Limb (tissue), 2 donors: ENCODE measurements at regions not wholly inside any gene's neighbourhood (a gene's known extent, or its start where the extent isn't known, plus 50 kb on each side); places are given as distances from the start of the nearest gene placed in this dataset.

ENCODE experiments used
- DNase-seq, 2 donors: peaks; one replicate each; pipeline ENCODE4 v3.0.0-alpha.2; 2016; ENCODE audit errors: extremely low spot score in 2 of 2

GRCh38 chr5:153099328-153099727 lies 391.1 kb upstream of the GRIA1 start:
- DNase-seq, result no peak

GRCh38 chr5:153101235-153102180 lies 389.0 kb upstream of the GRIA1 start:
- DNase-seq, result no peak

GRCh38 chr5:153116916-153117315 lies 373.6 kb upstream of the GRIA1 start:
- DNase-seq, result no peak

GRCh38 chr5:153118018-153118417 lies 372.5 kb upstream of the GRIA1 start:
- no peak for DNase-seq

- no peak for DNase-seq
Observed at GRCh38 chr5:153122403-153122802, 368.1 kb upstream of the GRIA1 start.

GRCh38 chr5:153130296-153130695 lies 360.2 kb upstream of the GRIA1 start:
- no peak for DNase-seq

- DNase-seq, result no peak
Observed at GRCh38 chr5:153135411-153135810, 355.1 kb upstream of the GRIA1 start.

- no peak for DNase-seq
Observed at GRCh38 chr5:153136910-153137614, 353.4 kb upstream of the GRIA1 start.

- DNase-seq, result peak in 1 of 2 donors; percentile 5
Observed at GRCh38 chr5:153147891-153148623, 342.4 kb upstream of the GRIA1 start.

GRCh38 chr5:153148624-153148976 lies 341.9 kb upstream of the GRIA1 start:
- DNase-seq, result no peak

- DNase-seq, result no peak
Observed at GRCh38 chr5:153151558-153151957, 338.9 kb upstream of the GRIA1 start.

GRCh38 chr5:153153086-153153485 lies 337.4 kb upstream of the GRIA1 start:
- no peak for DNase-seq

GRCh38 chr5:153157156-153157555 lies 333.3 kb upstream of the GRIA1 start:
- no peak for DNase-seq

- DNase-seq, result no peak
Observed at GRCh38 chr5:153158608-153159007, 331.9 kb upstream of the GRIA1 start.

GRCh38 chr5:153159616-153160015 lies 330.9 kb upstream of the GRIA1 start:
- DNase-seq, result no peak

GRCh38 chr5:153168241-153168640 lies 322.2 kb upstream of the GRIA1 start:
- no peak for DNase-seq

- no peak for DNase-seq
Observed at GRCh38 chr5:153187503-153187902, 303.0 kb upstream of the GRIA1 start.

GRCh38 chr5:153206361-153206760 lies 284.1 kb upstream of the GRIA1 start:
- DNase-seq, result no peak

- no peak for DNase-seq
Observed at GRCh38 chr5:153209016-153209415, 281.5 kb upstream of the GRIA1 start.

GRCh38 chr5:153209687-153210086 lies 280.8 kb upstream of the GRIA1 start:
- no peak for DNase-seq

- no peak for DNase-seq
Observed at GRCh38 chr5:153211076-153211475, 279.4 kb upstream of the GRIA1 start.

GRCh38 chr5:153212471-153212870 lies 278.0 kb upstream of the GRIA1 start:
- no peak for DNase-seq
